Stimulated activated memory B cell treated with anti-CD40 and anti-IgM and Interleukin-4, amounts not matched to agents 10 μg/mL and 1 μg/mL and 100 μg/mL, for 72 hours (primary cell): ENCODE measurements at regions not wholly inside any gene's neighbourhood (a gene's known extent, or its start where the extent isn't known, plus 50 kb on each side); places are given as distances from the start of the nearest gene placed in this dataset.

Experiments used
- ATAC-seq: fragments of 150-1000 bp; cut with Tn5 transposase; 2 replicates; pipeline ENCODE4 v1.10.0; 2021
- H3K27ac Mint-ChIP-seq: one replicate; pipeline ENCODE4 v1.8.0; 2022; ENCODE audit warnings: mild to moderate bottlenecking, mixed read lengths
- H3K27me3 Mint-ChIP-seq: one replicate; pipeline ENCODE4 v1.8.0; 2022; ENCODE audit warnings: mixed read lengths
- H3K36me3 Mint-ChIP-seq: one replicate; pipeline ENCODE4 v1.8.0; 2022; ENCODE audit warnings: mixed read lengths
- H3K4me1 Mint-ChIP-seq: one replicate; pipeline ENCODE4 v1.8.0; 2022; ENCODE audit warnings: mixed read lengths
- H3K4me3 Mint-ChIP-seq: one replicate; pipeline ENCODE4 v1.8.0; 2022; ENCODE audit warnings: mild to moderate bottlenecking, moderate library complexity, mixed read lengths
- H3K9me3 Mint-ChIP-seq: one replicate; pipeline ENCODE4 v1.8.0; 2022; ENCODE audit warnings: mixed read lengths

DNA sequence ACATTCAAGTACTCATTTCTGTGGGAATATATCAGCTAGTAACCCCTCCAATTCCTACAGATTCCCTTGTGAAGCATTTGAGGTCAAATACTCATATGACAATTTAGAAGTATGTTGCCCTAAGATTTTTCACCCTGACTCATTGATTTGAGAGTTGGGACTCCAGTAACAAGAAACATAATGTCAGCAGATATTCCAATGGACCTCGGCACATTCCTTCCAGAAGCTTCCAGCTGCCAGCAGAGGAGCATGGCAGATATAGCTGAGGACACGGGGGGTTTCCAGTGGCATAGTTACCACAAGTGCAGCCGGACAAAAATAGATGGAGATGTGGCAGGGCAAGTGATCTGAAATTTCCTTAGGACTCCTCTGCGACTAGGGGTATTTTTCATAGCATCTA lies 101.9 kb upstream of the ARHGAP28 start:
- H3K27ac Mint-ChIP-seq, result no peak overlapping the region
- peaks cover 3% of the 10 kb centered on the region for H3K9me3 Mint-ChIP-seq
- H3K27me3 Mint-ChIP-seq, result no peaks in the 10 kb centered on the region
- no peaks in the 10 kb centered on the region for H3K36me3 Mint-ChIP-seq
- no peaks in the 10 kb centered on the region for H3K4me1 Mint-ChIP-seq
- ATAC-seq, result no peak
- H3K4me3 Mint-ChIP-seq, result no peak overlapping the region

GRCh38 chr18:6628187-6628586 lies 101.3 kb upstream of the ARHGAP28 start:
- Mint-ChIP-seq H3K27me3 (no peaks in the 10 kb centered on the region), H3K4me1 (no peaks in the 10 kb centered on the region), H3K9me3 (peaks cover 3% of the 10 kb centered on the region), H3K27ac (no peak overlapping the region), H3K4me3 (no peak overlapping the region), H3K36me3 (no peaks in the 10 kb centered on the region)
- no peak for ATAC-seq

DNA sequence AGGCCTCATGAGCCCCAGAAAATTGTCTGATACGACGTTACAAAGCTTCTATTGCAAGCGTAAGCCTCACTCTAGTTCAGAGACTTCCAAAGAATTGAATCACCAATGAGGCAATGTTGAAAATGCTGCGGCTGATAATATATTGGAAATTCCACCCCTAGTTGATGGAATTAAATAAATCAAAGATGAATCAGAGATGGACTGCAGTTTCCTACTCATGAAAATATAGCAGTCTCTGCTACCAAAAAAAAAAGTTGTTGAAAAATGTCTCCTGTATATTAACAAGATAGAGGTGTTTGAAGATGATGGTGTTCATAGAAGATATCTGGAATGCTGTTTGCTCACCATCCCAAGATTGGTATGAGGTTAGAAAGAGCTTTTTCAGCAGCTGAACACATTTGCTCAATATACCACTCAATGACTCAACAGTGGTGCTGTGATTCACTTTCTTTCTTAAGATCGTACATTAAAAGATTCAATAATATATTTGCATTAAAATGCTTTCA lies 99.8 kb upstream of the ARHGAP28 start:
- Mint-ChIP-seq H3K4me3 (no peak overlapping the region), H3K27ac (no peak overlapping the region), H3K4me1 (no peaks in the 10 kb centered on the region), H3K27me3 (no peaks in the 10 kb centered on the region), H3K36me3 (no peaks in the 10 kb centered on the region), H3K9me3 (peaks cover 3% of the 10 kb centered on the region)
- ATAC-seq, result no peak

DNA sequence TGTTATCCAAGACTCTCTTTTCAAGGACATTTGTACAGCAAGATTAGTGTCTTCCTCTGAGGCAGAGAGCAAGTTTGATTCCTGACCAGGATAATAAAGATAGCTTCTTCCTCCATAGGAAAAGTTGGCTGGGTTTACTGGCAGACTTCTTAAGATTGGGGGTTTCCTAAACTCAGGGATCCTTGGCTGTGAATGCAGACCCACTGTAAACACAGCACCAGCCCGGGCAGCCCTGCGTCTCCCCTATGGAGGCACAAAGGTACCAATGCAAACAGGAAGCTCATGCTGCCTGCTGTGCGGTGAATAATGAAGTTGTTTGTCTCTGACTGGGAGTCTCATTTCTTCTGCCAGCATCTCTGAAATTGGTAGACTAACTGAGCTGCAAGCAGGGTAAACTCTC lies 96.2 kb upstream of the ARHGAP28 start:
- Mint-ChIP-seq H3K4me1 (no peaks in the 10 kb centered on the region), H3K36me3 (no peaks in the 10 kb centered on the region), H3K27ac (no peak overlapping the region), H3K4me3 (no peak overlapping the region), H3K9me3 (peaks cover 6% of the 10 kb centered on the region), H3K27me3 (no peaks in the 10 kb centered on the region)
- ATAC-seq, result no peak

GRCh38 chr18:6636091-6636490 lies 93.4 kb upstream of the ARHGAP28 start:
- Mint-ChIP-seq H3K36me3 (no peaks in the 10 kb centered on the region), H3K4me3 (no peak overlapping the region)

DNA sequence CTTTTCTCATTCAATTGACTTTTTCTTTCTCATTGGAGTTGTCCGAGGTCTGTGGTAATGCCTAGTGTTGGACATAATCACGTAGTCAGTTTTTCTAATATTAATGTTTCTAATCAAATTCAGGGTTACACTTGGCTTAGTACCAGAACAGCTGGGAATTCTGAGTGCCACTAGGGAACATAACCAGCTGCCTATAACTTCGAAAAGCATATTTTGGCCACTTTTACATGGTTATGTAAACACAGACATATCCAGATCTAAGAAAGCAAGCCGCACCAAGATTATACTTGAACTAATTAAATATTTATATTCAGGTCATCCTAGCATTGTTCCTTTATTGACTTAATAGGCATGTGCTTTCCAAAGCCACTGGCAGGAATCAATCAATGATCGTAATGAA lies 91.1 kb upstream of the ARHGAP28 start:
- no peak for ATAC-seq

More at GRCh38 chr18:6636091-6636490, 93.4 kb upstream of the ARHGAP28 start:
- Mint-ChIP-seq H3K4me1 (no peaks in the 10 kb centered on the region), H3K27ac (no peak overlapping the region), H3K27me3 (no peaks in the 10 kb centered on the region), H3K9me3 (peaks cover 6% of the 10 kb centered on the region)
- no peak for ATAC-seq

GRCh38 chr18:6639305-6639704 lies 90.2 kb upstream of the ARHGAP28 start:
- Mint-ChIP-seq H3K36me3 (no peaks in the 10 kb centered on the region), H3K27ac (no peak overlapping the region), H3K9me3 (peaks cover 8% of the 10 kb centered on the region), H3K4me1 (no peaks in the 10 kb centered on the region), H3K27me3 (no peaks in the 10 kb centered on the region), H3K4me3 (no peak overlapping the region)
- ATAC-seq, result no peak

More for the DNA sequence above, 91.1 kb upstream of the ARHGAP28 start:
- Mint-ChIP-seq H3K4me3 (no peak overlapping the region), H3K27ac (no peak overlapping the region), H3K4me1 (no peaks in the 10 kb centered on the region), H3K9me3 (peaks cover 6% of the 10 kb centered on the region), H3K36me3 (no peaks in the 10 kb centered on the region), H3K27me3 (no peaks in the 10 kb centered on the region)

DNA sequence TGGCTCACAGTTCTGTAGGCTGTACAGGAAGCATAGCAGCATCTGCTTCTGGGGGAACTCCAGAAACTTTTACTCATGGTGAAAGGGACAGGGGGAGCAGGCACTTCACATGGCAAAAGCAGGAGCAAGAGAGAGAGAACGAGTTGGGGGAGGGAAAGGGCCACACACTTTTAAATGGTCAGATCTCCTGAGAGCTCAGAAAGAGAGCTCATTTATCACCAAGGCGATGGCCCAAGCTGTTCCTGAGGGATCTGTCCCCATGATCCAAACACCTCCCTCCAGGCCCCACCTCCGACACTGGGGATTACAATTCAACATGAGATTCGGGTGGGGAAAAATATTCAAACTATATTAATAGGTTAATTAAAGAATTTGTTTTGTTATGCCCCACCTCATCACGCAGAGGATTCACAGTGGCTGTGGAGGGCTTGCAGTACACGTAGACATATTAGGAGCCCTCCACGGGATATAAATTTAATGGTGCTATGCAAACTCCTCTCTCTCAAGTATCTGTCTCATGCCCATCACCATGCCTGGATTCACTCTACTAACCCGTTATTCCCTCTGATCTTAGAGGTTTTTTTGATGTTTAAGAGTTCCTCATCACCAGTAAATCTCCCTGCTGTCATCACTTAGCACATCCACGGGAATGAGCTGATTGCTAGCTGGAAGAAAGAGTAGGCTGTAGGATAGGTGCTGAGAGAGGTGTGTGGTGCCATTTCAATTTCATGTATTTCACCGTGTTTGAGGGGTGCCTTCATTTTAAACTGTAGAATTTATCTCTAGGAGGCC lies 84.5 kb upstream of the ARHGAP28 start:
- no peak for ATAC-seq
- H3K27me3 Mint-ChIP-seq, result no peaks in the 10 kb centered on the region
- no peaks in the 10 kb centered on the region for H3K36me3 Mint-ChIP-seq
- no peak overlapping the region for H3K27ac Mint-ChIP-seq
- peaks cover 10% of the 10 kb centered on the region for H3K9me3 Mint-ChIP-seq
- no peak overlapping the region for H3K4me3 Mint-ChIP-seq
- no peaks in the 10 kb centered on the region for H3K4me1 Mint-ChIP-seq

DNA sequence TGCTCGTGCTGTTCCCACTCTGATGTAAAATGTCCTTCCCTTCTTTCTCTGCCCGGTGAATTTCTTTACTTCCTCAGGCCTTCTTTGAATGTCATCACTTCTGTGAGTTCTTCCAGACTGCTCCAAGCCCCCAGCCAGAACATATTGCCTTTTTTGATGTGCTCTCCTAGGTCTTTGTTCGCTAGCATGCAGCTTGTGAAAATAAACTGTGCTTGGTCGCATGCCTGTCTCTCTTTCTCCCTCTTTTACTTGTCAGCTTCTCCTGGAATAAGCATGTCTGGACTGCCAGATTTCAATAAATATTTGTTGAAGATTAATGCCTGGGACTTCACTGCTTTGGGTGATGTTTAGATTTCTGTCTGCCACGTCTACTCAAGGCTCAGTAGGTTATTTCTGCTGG lies 82.7 kb upstream of the ARHGAP28 start:
- no peak overlapping the region for H3K4me3 Mint-ChIP-seq
- H3K27me3 Mint-ChIP-seq, result no peaks in the 10 kb centered on the region
- ATAC-seq, result no peak
- H3K27ac Mint-ChIP-seq, result no peak overlapping the region
- H3K4me1 Mint-ChIP-seq, result no peaks in the 10 kb centered on the region
- H3K36me3 Mint-ChIP-seq, result no peaks in the 10 kb centered on the region
- H3K9me3 Mint-ChIP-seq, result peaks cover 10% of the 10 kb centered on the region

- Mint-ChIP-seq H3K4me3 (no peak overlapping the region), H3K36me3 (no peaks in the 10 kb centered on the region), H3K9me3 (peaks cover 7% of the 10 kb centered on the region), H3K27ac (no peak overlapping the region), H3K4me1 (no peaks in the 10 kb centered on the region), H3K27me3 (no peaks in the 10 kb centered on the region)
- no peak for ATAC-seq
Observed at GRCh38 chr18:6648581-6648980, 80.9 kb upstream of the ARHGAP28 start.

DNA sequence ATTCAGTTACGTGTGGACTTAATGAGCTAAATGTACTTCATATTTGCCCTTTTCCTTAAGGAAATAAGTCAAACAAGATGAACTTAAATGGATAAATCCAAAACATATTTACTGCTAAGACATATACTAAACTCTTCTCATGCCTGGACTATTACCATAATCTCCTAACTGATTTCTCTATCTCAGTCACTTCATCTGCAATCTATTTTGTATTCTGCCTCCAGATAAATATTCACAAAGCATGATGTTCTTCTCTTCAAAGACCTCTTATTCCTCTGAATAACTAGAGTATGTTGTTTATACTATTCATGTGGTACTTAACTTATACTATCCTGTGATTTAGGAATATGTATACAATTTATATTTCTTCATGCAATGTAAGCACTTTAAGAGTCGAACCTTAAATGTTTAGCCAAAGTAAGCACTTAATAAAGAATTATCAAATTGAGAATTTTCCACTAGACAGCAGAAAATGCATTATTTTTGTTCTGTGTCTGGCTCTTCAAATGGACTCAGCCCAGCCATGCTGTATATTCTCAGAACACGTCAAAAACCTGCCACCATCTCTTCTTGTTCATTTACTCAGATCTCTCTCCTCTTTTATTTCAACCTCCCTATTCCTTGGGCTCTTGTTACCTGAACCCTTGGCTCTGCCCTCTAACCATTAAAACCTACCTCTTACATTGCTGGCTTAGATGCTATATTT lies 79.9 kb upstream of the ARHGAP28 start:
- Mint-ChIP-seq H3K4me1 (no peaks in the 10 kb centered on the region), H3K4me3 (no peak overlapping the region), H3K36me3 (no peaks in the 10 kb centered on the region), H3K27me3 (no peaks in the 10 kb centered on the region), H3K9me3 (peaks cover 5% of the 10 kb centered on the region), H3K27ac (no peak overlapping the region)
- no peak for ATAC-seq

DNA sequence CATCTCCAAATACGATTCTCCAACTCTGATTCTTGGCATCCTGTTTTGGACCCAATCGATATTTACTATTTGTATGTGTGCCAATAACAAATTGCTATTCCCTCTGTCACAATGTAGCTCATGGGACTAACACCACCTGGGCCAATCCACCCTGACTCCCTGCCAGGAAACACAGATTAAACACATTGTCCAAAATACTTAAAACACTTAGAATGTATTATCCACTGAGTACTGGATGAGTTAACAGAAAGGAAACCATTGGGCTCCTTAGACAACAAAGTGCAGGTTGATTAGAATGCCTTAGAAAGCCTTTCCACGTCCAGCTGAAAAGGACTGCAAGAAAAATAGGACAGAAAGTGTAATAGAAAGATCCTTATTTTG lies 79.4 kb upstream of the ARHGAP28 start:
- no peaks in the 10 kb centered on the region for H3K27me3 Mint-ChIP-seq
- no peak for ATAC-seq
- no peak overlapping the region for H3K4me3 Mint-ChIP-seq
- H3K36me3 Mint-ChIP-seq, result no peaks in the 10 kb centered on the region
- H3K27ac Mint-ChIP-seq, result no peak overlapping the region
- H3K4me1 Mint-ChIP-seq, result no peaks in the 10 kb centered on the region
- peaks cover 5% of the 10 kb centered on the region for H3K9me3 Mint-ChIP-seq

- Mint-ChIP-seq H3K36me3 (no peaks in the 10 kb centered on the region), H3K27me3 (no peaks in the 10 kb centered on the region), H3K9me3 (peaks cover 5% of the 10 kb centered on the region), H3K4me3 (no peak overlapping the region), H3K4me1 (no peaks in the 10 kb centered on the region), H3K27ac (no peak overlapping the region)
- ATAC-seq, result no peak
Observed at GRCh38 chr18:6650747-6651146, 78.8 kb upstream of the ARHGAP28 start.

DNA sequence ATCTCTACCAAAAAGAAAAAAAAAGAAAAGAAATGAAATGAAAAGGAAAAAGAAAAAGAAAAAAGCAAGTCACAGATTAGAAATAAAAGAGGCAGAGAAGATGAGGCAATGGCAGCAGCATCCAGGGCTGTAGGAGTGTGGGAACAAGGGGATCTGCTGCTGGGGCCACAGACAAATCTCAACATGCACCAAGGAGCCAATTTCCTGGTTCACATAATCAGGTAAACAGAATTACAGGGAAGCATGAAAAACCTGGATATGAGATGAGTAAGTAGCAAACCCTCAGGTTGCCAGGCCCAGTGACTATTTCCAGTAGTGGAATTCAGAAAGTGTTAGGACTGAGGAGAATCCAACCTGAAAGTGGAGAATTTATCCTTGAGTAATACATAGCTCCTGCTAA lies 77.4 kb upstream of the ARHGAP28 start:
- Mint-ChIP-seq H3K9me3 (peaks cover 5% of the 10 kb centered on the region), H3K4me1 (no peaks in the 10 kb centered on the region), H3K27me3 (no peaks in the 10 kb centered on the region), H3K27ac (no peak overlapping the region), H3K36me3 (no peaks in the 10 kb centered on the region), H3K4me3 (no peak overlapping the region)
- no peak for ATAC-seq

DNA sequence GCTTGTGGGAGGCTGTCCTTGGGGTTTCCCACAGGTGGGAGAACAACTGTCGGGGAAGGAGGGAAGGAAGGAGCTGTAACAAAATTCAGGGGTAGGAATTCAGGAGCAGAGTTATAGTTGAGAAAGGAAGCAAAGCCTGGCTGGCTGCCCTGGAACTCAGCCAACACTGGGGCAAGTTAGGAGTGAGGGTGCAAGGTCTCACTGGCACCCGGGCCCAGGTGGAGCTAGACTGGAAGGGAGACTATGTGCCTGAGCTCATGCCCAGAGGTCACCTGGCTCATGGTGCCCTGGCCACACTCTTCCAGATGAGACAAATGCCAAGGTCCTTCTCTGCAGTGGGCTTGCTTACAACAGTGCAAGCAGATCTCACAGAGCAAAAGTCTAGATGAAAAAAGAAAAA lies 75.6 kb upstream of the ARHGAP28 start:
- H3K4me3 Mint-ChIP-seq, result no peak overlapping the region
- ATAC-seq, result no peak
- H3K4me1 Mint-ChIP-seq, result no peaks in the 10 kb centered on the region
- H3K36me3 Mint-ChIP-seq, result no peaks in the 10 kb centered on the region
- peaks cover 5% of the 10 kb centered on the region for H3K9me3 Mint-ChIP-seq
- no peaks in the 10 kb centered on the region for H3K27me3 Mint-ChIP-seq
- H3K27ac Mint-ChIP-seq, result no peak overlapping the region
